ENCODE measurements at regions not wholly inside any gene's neighbourhood (a gene's known extent, or its start where the extent isn't known, plus 50 kb on each side); places are given as distances from the start of the nearest gene placed in this dataset.

- RAD21 ChIA-PET (ENCODE audit: unreplicated experiment) = interaction anchor here (0.6 to 2.1 kb wide), 3 partner anchors 10 to 37 kb away, joined by 3 to 7 read pairs (median 4); no protein-coding TSS in a partner anchor
- ATAC-seq = no peak
- in situ Hi-C loops (cut with MboI) = no loop called here
These were observed 293.3 kb upstream of the TMPO start for GRCh38 chr12:98222135-98222534.

GRCh38 chr12:98224584-98225221 is 290.7 kb upstream of the TMPO start:
- BruUV-seq (replicated peaks) = no TSS peak
- peaks cover 6% of the 10 kb centered on the region for H3K4me1 ChIP-seq (ENCODE audit: control insufficient read depth, insufficient read depth, low read length)
- peaks cover 0 to 5% of the 10 kb centered on the region in 2 experiments; a peak in 1 of 4 replicates for H3K27me3 ChIP-seq (replicated peaks in 1 of 2; ENCODE audit: control insufficient read depth in 2 of 2, insufficient read depth in 2 of 2, low read length in 1 of 2)
- FAIRE-seq (no peak), ATAC-seq (peak; percentile 86), DNase-seq (ENCODE audit: low read depth, low spot score) (peak; percentile 52)
- no peaks in the 10 kb centered on the region for H3K79me2 ChIP-seq (ENCODE audit: control insufficient read depth, insufficient read depth, low read length)
- in situ Hi-C loops (cut with MboI) = no loop called here
- ChIA-PET RAD21 (ENCODE audit: unreplicated experiment) (interaction anchor here (0.6 to 3.6 kb wide), 25 partner anchors 13 to 152 kb away, joined by 3 to 43 read pairs (median 4); no protein-coding TSS in a partner anchor), SMC1A (ENCODE audit: uncharacterized antibody, unreplicated experiment) (interaction anchor here (0.6 to 6.0 kb wide), 29 partner anchors 12 to 176 kb away, joined by 3 to 59 read pairs (median 4); no protein-coding TSS in a partner anchor), POLR2A (interaction anchor here (0.6 to 1.5 kb wide), 7 partner anchors 11 to 127 kb away, joined by 3 to 8 read pairs (median 3); no protein-coding TSS in a partner anchor), CTCF (interaction anchor here (0.7 to 4.1 kb wide), 9 partner anchors 13 to 111 kb away, joined by 3 to 16 read pairs (median 4); no protein-coding TSS in a partner anchor)
- intact Hi-C loops (cut with micrococcal nuclease; ENCODE audit: unreplicated experiment) = loop anchor here (1.0 to 5.0 kb wide), 3 partner anchors 50 to 148 kb away; no protein-coding TSS in a partner anchor
- no peaks in the 10 kb centered on the region for H4K20me1 ChIP-seq (ENCODE audit: control insufficient read depth, insufficient read depth)
- H3K36me3 ChIP-seq (ENCODE audit: control insufficient read depth in 2 of 2, insufficient read depth in 2 of 2, low read length in 1 of 2) = no peaks in the 10 kb centered on the region
- H3K9me3 ChIP-seq (replicated peaks; ENCODE audit: control insufficient read depth, insufficient read depth, low read length) = no peaks in the 10 kb centered on the region; the same call in 1 of the 3 replicates
- H3K4me3 ChIP-seq = no peak overlapping the region
- H3K9ac ChIP-seq (ENCODE audit: control insufficient read depth, insufficient read depth, low read length) = no peak overlapping the region
- WGBS (ENCODE audit: insufficient coverage, insufficient replicate concordance, low lambda C conversion rate, missing lambda C conversion rate) = 8% methylated on average over 5 of the region's 5 CpGs
- H3K4me2 ChIP-seq (ENCODE audit: control insufficient read depth, insufficient read depth) = peak overlapping the region; percentile 75
- no peak overlapping the region; the same call in 1 of the 2 replicates for H2AFZ ChIP-seq (ENCODE audit: control insufficient read depth, low read depth, low read length)
- H3K27ac ChIP-seq (ENCODE audit: control insufficient read depth, insufficient read depth) = no peak overlapping the region
- TF ChIP-seq MYB (IDR thresholded peaks at IDR 0.05; ENCODE audit: borderline replicate concordance, low read depth, low read length) = peak; percentile 58
- no peak for TF ChIP-seq NRF1 (conservative IDR thresholded peaks at IDR 0.05; ENCODE audit: low read depth, low read length)
- TF ChIP-seq RAD21 (IDR thresholded peaks at IDR 0.05; ENCODE audit: insufficient read depth, low read depth, low read length) = no peak
- peak; percentile 61; the same call in 1 of the 2 replicates for TF ChIP-seq RAD51 (IDR thresholded peaks at IDR 0.05)
- no peak for TF ChIP-seq ZNF217 (IDR thresholded peaks at IDR 0.05)
- TF ChIP-seq CBFB (IDR thresholded peaks at IDR 0.05; ENCODE audit: low read depth) = no peak
- TF ChIP-seq RUNX3 (IDR thresholded peaks at IDR 0.05; ENCODE audit: low read length) = no peak
- TF ChIP-seq MAX (IDR thresholded peaks at IDR 0.05; ENCODE audit: low read depth, low read length) = peak; percentile 37; the same call in 1 of the 2 replicates
- TF ChIP-seq CHD4 (IDR thresholded peaks at IDR 0.05) = no peak
- TF ChIP-seq ATF3 (IDR thresholded peaks at IDR 0.05; ENCODE audit: borderline replicate concordance, extremely low read depth, low read depth, low read length) = no peak
- TF ChIP-seq SIX5 (IDR thresholded peaks at IDR 0.05; ENCODE audit: low read depth, low read length, severe bottlenecking) = no peak
- TF ChIP-seq POU2F2 (IDR thresholded peaks at IDR 0.05; ENCODE audit: borderline replicate concordance, low read depth, low read length) = 0 out of 3 replicates have a peak, but pooled peaks have one; percentile 23
- TF ChIP-seq ZSCAN29 (IDR thresholded peaks at IDR 0.05) = no peak
- TF ChIP-seq ZNF207 (IDR thresholded peaks at IDR 0.05; ENCODE audit: borderline replicate concordance) = no peak
- peak; percentile 66 to 92; a peak in 3 of 4 replicates for TF ChIP-seq EP300 (IDR thresholded peaks at IDR 0.05; ENCODE audit: borderline replicate concordance in 1 of 2, control insufficient read depth in 1 of 2, low read depth in 2 of 2, low read length in 2 of 2)

More at GRCh38 chr12:98222135-98222534, 293.3 kb upstream of the TMPO start:
- Histone ChIP-seq H3K4me2 (ENCODE audit: control insufficient read depth, insufficient read depth) (no peak overlapping the region), H3K4me3 (no peak overlapping the region), H3K27me3 (replicated peaks in 1 of 2; ENCODE audit: control insufficient read depth in 2 of 2, insufficient read depth in 2 of 2, low read length in 1 of 2) (peaks cover 0 to 5% of the 10 kb centered on the region in 2 experiments; a peak in 1 of 4 replicates), H4K20me1 (ENCODE audit: control insufficient read depth, insufficient read depth) (no peaks in the 10 kb centered on the region), H2AFZ (ENCODE audit: control insufficient read depth, low read depth, low read length) (no peak overlapping the region), H3K79me2 (ENCODE audit: control insufficient read depth, insufficient read depth, low read length) (no peaks in the 10 kb centered on the region), H3K9ac (ENCODE audit: control insufficient read depth, insufficient read depth, low read length) (no peak overlapping the region), H3K27ac (ENCODE audit: control insufficient read depth, insufficient read depth) (no peak overlapping the region), H3K4me1 (ENCODE audit: control insufficient read depth, insufficient read depth, low read length) (peaks cover 6% of the 10 kb centered on the region), H3K9me3 (replicated peaks; ENCODE audit: control insufficient read depth, insufficient read depth, low read length) (no peaks in the 10 kb centered on the region; the same call in 1 of the 3 replicates), H3K36me3 (ENCODE audit: control insufficient read depth in 2 of 2, insufficient read depth in 2 of 2, low read length in 1 of 2) (no peaks in the 10 kb centered on the region)
- ChIA-PET SMC1A (ENCODE audit: uncharacterized antibody, unreplicated experiment) (interaction anchor here (0.6 to 3.5 kb wide), 7 partner anchors 9 to 107 kb away, joined by 3 to 13 read pairs (median 3); no protein-coding TSS in a partner anchor), POLR2A (interaction anchor here (1.1 kb wide), 1 partner anchor 9 kb away, joined by 4 read pairs; no protein-coding TSS in a partner anchor), CTCF (interaction anchor here (1.1 to 1.5 kb wide), 3 partner anchors 9 to 262 kb away, joined by 3 to 7 read pairs (median 3); no protein-coding TSS in a partner anchor)
- DNase-seq (ENCODE audit: low read depth, low spot score) = no peak
- FAIRE-seq = no peak
- 21% methylated on average over 2 of the region's 2 CpGs for WGBS (ENCODE audit: insufficient coverage, insufficient replicate concordance, low lambda C conversion rate, missing lambda C conversion rate)
- TF ChIP-seq HDAC2 (IDR thresholded peaks at IDR 0.05) = no peak
- intact Hi-C loops (cut with micrococcal nuclease; ENCODE audit: unreplicated experiment) = loop anchor here (5.0 kb wide), 1 partner anchor 150 kb away; no protein-coding TSS in a partner anchor
- no TSS peak for BruUV-seq (replicated peaks)
